LNCaP clone FGC (cell line): ENCODE measurements at regions not wholly inside any gene's neighbourhood (a gene's known extent, or its start where the extent isn't known, plus 50 kb on each side); places are given as distances from the start of the nearest gene placed in this dataset.

ENCODE experiments used
- DNase-seq: peaks from one replicate; pipeline ENCODE4 v3.0.0-alpha.2; 2011; ENCODE audit warnings: low read depth
- H3K4me3 ChIP-seq: 2 replicates; pipeline ENCODE4 v1.5.1; 2011; ENCODE audit warnings: mild to moderate bottlenecking, low read depth, low read length, control low read depth
- CTCF ChIP-seq: IDR thresholded peaks from 2 replicates; pipeline ENCODE4 v1.5.1; 2012; ENCODE audit warnings: mild to moderate bottlenecking; ENCODE audit not compliant: control insufficient read depth, insufficient read depth; ENCODE audit errors: extremely low read depth

- no peak for TF ChIP-seq CTCF
- no peak for DNase-seq
- H3K4me3 ChIP-seq, result no peak overlapping the region
These were observed 53.3 kb upstream of the BMP2K start for GRCh38 chr4:78722878-78723277.
